ENCODE measurements at regions not wholly inside any gene's neighbourhood (a gene's known extent, or its start where the extent isn't known, plus 50 kb on each side); places are given as distances from the start of the nearest gene placed in this dataset.

DNA sequence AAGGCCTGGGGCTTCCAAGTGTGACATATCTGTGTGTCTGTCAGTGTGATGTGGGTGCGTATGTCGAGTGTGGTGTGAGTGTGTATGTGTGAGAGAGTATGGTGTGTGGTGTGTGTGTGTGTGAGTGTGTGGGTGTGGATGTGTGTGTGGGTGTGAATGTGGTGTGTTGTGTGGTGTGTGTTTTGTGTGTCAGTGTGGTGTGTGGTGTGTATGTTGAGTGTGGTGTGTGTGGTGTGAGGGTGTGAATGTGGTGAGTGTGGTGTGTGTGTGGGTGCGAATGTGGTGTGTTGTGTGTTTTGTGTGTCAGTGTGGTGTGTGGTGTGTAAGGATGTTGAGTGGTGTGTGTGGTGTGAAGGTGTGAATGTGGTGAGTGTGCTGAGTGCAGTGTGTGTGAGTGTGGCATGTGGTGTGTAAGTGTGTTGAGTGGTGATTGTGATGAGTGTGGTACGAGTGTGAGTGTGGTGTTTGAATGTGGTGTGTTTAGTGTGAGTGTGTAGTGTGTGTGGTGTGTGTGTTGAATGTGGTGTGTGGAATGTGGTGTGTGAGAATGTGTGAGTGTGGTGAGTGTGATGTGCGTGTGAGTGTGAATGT lies 61.6 kb upstream of the SORCS2 start:
- no peak overlapping the region for H3K4me3 ChIP-seq
- H3K27me3 ChIP-seq, result no peaks in the 10 kb centered on the region
- no peak for TF ChIP-seq EP300 (IDR thresholded peaks at IDR 0.05)
- TF ChIP-seq, protein P1, sequence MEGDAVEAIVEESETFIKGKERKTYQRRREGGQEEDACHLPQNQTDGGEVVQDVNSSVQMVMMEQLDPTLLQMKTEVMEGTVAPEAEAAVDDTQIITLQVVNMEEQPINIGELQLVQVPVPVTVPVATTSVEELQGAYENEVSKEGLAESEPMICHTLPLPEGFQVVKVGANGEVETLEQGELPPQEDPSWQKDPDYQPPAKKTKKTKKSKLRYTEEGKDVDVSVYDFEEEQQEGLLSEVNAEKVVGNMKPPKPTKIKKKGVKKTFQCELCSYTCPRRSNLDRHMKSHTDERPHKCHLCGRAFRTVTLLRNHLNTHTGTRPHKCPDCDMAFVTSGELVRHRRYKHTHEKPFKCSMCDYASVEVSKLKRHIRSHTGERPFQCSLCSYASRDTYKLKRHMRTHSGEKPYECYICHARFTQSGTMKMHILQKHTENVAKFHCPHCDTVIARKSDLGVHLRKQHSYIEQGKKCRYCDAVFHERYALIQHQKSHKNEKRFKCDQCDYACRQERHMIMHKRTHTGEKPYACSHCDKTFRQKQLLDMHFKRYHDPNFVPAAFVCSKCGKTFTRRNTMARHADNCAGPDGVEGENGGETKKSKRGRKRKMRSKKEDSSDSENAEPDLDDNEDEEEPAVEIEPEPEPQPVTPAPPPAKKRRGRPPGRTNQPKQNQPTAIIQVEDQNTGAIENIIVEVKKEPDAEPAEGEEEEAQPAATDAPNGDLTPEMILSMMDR (IDR thresholded peaks at IDR 0.05), result no peak
- no peak for TF ChIP-seq POLR2AphosphoS5 (IDR thresholded peaks at IDR 0.05)
- TF ChIP-seq POLR2A (IDR thresholded peaks at IDR 0.05), result no peak
- no peak for ATAC-seq
- H3K27ac ChIP-seq, result no peak overlapping the region
- 76 to 93% methylated on average over 2 to 5 of the region's 5 CpGs for WGBS, 2 donors (ENCODE audit: low coverage in 1 of 2)
- peaks cover 0 to 25% (median 0%) of the 10 kb centered on the region in 3 donors for H3K4me1 ChIP-seq
- H3K9me3 ChIP-seq, result no peaks in the 10 kb centered on the region
- H3K36me3 ChIP-seq, result no peaks in the 10 kb centered on the region

DNA sequence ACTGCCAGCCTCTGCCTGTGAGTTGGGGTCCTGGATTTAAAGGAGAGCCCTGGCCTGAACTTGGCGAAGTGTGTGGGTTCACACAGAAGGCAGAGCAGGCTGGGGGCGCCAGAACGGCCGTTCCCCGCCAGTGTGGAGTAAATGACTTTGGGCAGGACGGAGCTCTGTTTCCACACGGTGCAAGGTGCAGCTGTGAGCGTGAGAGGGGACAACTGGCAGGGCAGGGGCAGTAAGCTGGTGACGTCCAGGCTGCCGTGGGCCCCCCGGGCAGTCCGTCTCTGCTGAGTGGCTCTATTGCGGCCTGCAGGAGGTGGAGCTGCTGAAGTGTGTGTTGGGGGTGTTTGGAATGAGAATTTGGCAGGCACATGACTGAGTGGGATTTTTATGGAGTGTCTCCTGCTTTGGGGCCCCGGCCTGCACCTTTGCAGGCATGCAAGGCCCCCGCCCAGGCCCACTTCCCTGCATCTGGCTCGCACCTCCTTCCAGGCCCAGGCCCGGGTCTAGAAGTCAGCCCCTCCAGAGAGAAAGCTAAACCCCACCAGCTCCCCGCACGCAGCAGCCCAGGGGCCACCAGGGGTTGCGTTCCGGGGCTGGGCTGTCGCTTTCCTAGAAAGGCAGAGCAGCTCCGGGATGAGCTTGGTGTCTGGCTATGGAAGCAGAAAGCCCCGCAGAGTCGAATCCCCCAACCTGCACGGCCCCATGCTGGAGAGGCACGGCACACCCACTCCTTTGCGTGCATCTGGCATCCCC lies 62.2 kb upstream of the GRPEL1 start:
- Histone ChIP-seq H3K27ac (no peak overlapping the region), H3K9me3 (no peaks in the 10 kb centered on the region), H3K27me3 (no peaks in the 10 kb centered on the region), H3K36me3 (no peaks in the 10 kb centered on the region), H3K4me3 (no peak overlapping the region), H3K4me1 (peaks cover 0 to 27% (median 0%) of the 10 kb centered on the region in 3 donors)
- no peak for ATAC-seq
- TF ChIP-seq POLR2A (IDR thresholded peaks at IDR 0.05) (no peak), EP300 (IDR thresholded peaks at IDR 0.05) (no peak), POLR2AphosphoS5 (IDR thresholded peaks at IDR 0.05) (no peak)
- TF ChIP-seq, protein P1 (IDR thresholded peaks at IDR 0.05), result no peak
- WGBS, 2 donors (ENCODE audit: low coverage in 1 of 2), result 77% methylated on average over 10 of the region's 28 CpGs; no CpG with 5 or more reads in 1 of the 2 donors

DNA sequence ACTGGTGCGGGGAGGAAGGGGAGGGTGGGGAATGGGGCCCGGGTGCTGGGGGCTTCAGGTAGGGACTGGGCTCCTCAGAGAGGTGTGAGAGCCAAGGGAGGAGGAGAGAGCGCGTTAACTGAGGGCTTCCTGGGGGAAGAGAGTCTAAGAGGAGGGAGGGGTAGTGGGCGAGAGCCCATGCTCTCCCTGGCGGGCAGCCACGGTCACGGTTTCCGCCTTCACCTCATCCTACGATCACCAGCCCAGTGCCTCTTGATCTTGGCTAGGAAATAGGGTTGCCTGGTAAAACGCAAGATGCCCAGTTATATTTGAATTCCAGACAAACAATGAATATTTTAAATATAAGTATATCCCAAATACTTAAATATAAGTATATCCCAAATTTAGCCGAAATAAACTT lies 60.8 kb upstream of the GRPEL1 start:
- WGBS, 2 donors (ENCODE audit: low coverage in 1 of 2), result 95 to 96% methylated on average over 8 to 10 of the region's 12 CpGs
- TF ChIP-seq EP300 (IDR thresholded peaks at IDR 0.05) (no peak), POLR2A (IDR thresholded peaks at IDR 0.05) (no peak), POLR2AphosphoS5 (IDR thresholded peaks at IDR 0.05) (no peak)
- TF ChIP-seq, protein P1 (IDR thresholded peaks at IDR 0.05), result no peak

DNA sequence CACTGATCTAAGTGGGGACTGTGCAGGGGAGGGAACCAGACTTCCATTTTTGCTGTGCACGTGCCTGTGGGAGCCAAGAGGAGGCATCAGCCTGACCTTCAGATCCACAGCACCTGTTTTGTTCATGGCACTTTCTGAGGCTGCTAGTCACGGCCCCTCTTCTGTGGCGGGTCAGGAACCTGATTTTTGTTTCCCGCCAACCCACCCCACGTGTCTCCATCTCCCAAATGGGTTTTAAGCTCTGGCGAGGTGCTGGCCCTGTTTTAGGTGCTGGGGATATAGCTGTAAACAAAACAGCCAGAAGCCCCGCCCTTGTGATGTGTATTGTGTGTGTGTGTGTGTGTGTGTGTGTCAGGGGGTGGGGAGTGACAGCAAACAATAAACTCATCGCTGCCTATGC lies 60.4 kb upstream of the GRPEL1 start:
- WGBS, 2 donors (ENCODE audit: low coverage in 1 of 2), result 90% methylated on average over 4 of the region's 8 CpGs; no CpG with 5 or more reads in 1 of the 2 donors
- TF ChIP-seq EP300 (IDR thresholded peaks at IDR 0.05) (no peak), POLR2AphosphoS5 (IDR thresholded peaks at IDR 0.05) (no peak), POLR2A (IDR thresholded peaks at IDR 0.05) (no peak)
- TF ChIP-seq, protein P1 (IDR thresholded peaks at IDR 0.05), result no peak

More for the DNA sequence above, 60.8 kb upstream of the GRPEL1 start:
- no peaks in the 10 kb centered on the region for H3K27me3 ChIP-seq
- H3K27ac ChIP-seq, result no peak overlapping the region
- no peaks in the 10 kb centered on the region for H3K9me3 ChIP-seq
- peaks cover 0 to 34% (median 0%) of the 10 kb centered on the region in 3 donors for H3K4me1 ChIP-seq
- no peak overlapping the region for H3K4me3 ChIP-seq
- no peak for ATAC-seq
- no peaks in the 10 kb centered on the region for H3K36me3 ChIP-seq

More for the DNA sequence above, 60.4 kb upstream of the GRPEL1 start:
- H3K4me1 ChIP-seq, result peaks cover 0 to 34% (median 0%) of the 10 kb centered on the region in 3 donors
- H3K4me3 ChIP-seq, result no peak overlapping the region
- H3K27me3 ChIP-seq, result no peaks in the 10 kb centered on the region
- H3K36me3 ChIP-seq, result no peaks in the 10 kb centered on the region
- H3K9me3 ChIP-seq, result no peaks in the 10 kb centered on the region
- H3K27ac ChIP-seq, result no peak overlapping the region
- ATAC-seq, result no peak

Data from gastroesophageal sphincter (tissue), 4 donors.